ENCODE measurements at regions not wholly inside any gene's neighbourhood (a gene's known extent, or its start where the extent isn't known, plus 50 kb on each side); places are given as distances from the start of the nearest gene placed in this dataset.

- no peak for DNase-seq
Observed at GRCh38 chr1:79472067-79472656, 465.6 kb upstream of the ADGRL4 start.

GRCh38 chr1:79469139-79469538, 462.6 kb upstream of the ADGRL4 start:
- intact Hi-C loops (cut with micrococcal nuclease): no loop called here
- ATAC-seq (ENCODE audit: low read depth) (no peak), DNase-seq (no peak)
- TF ChIP-seq CTCF (IDR thresholded peaks at IDR 0.05): no peak
- no peaks in the 10 kb centered on the region for H3K36me3 Mint-ChIP-seq (ENCODE audit: low read depth)
- H3K27ac Mint-ChIP-seq: no peak overlapping the region
- no peak overlapping the region for H3K4me3 Mint-ChIP-seq
- H3K4me1 Mint-ChIP-seq: no peaks in the 10 kb centered on the region
- CTCF ChIA-PET: no interaction called here
- POLR2A ChIA-PET: no interaction called here
- peaks cover 5% of the 10 kb centered on the region for H3K9me3 Mint-ChIP-seq
- no peaks in the 10 kb centered on the region for H3K27me3 Mint-ChIP-seq

More at GRCh38 chr1:79472067-79472656, 465.6 kb upstream of the ADGRL4 start:
- Mint-ChIP-seq H3K4me3 (no peak overlapping the region), H3K9me3 (no peaks in the 10 kb centered on the region), H3K27me3 (no peaks in the 10 kb centered on the region), H3K27ac (no peak overlapping the region), H3K36me3 (ENCODE audit: low read depth) (no peaks in the 10 kb centered on the region), H3K4me1 (no peaks in the 10 kb centered on the region)
- intact Hi-C loops (cut with micrococcal nuclease): no loop called here
- ATAC-seq (ENCODE audit: low read depth): no peak
- ChIA-PET CTCF (no interaction called here), POLR2A (no interaction called here)
- TF ChIP-seq CTCF (IDR thresholded peaks at IDR 0.05): no peak

GRCh38 chr1:79460773-79461436, 454.4 kb upstream of the ADGRL4 start:
- H3K4me3 Mint-ChIP-seq: no peak overlapping the region
- POLR2A ChIA-PET: no interaction called here
- H3K9me3 Mint-ChIP-seq: peaks cover 5% of the 10 kb centered on the region
- H3K27ac Mint-ChIP-seq: no peak overlapping the region
- ATAC-seq (ENCODE audit: low read depth): no peak
- no peaks in the 10 kb centered on the region for H3K36me3 Mint-ChIP-seq (ENCODE audit: low read depth)
- CTCF ChIA-PET: no interaction called here
- no peak for DNase-seq
- TF ChIP-seq CTCF (IDR thresholded peaks at IDR 0.05): no peak
- no peaks in the 10 kb centered on the region for H3K4me1 Mint-ChIP-seq
- intact Hi-C loops (cut with micrococcal nuclease): no loop called here
- H3K27me3 Mint-ChIP-seq: no peaks in the 10 kb centered on the region

- no peak for DNase-seq
- intact Hi-C loops (cut with micrococcal nuclease): no loop called here
- Mint-ChIP-seq H3K9me3 (no peaks in the 10 kb centered on the region), H3K4me3 (no peak overlapping the region), H3K27me3 (no peaks in the 10 kb centered on the region), H3K4me1 (no peaks in the 10 kb centered on the region), H3K36me3 (ENCODE audit: low read depth) (no peaks in the 10 kb centered on the region), H3K27ac (no peak overlapping the region)
- POLR2A ChIA-PET: no interaction called here
- no peak for TF ChIP-seq CTCF (IDR thresholded peaks at IDR 0.05)
- ATAC-seq (ENCODE audit: low read depth): no peak
- CTCF ChIA-PET: no interaction called here
Observed at GRCh38 chr1:79457562-79458224, 451.2 kb upstream of the ADGRL4 start.

- Mint-ChIP-seq H3K36me3 (ENCODE audit: low read depth) (no peaks in the 10 kb centered on the region), H3K4me3 (no peak overlapping the region), H3K4me1 (no peaks in the 10 kb centered on the region), H3K9me3 (no peaks in the 10 kb centered on the region), H3K27ac (no peak overlapping the region), H3K27me3 (no peaks in the 10 kb centered on the region)
- DNase-seq (no peak), ATAC-seq (ENCODE audit: low read depth) (no peak)
- ChIA-PET POLR2A (no interaction called here), CTCF (no interaction called here)
- no peak for TF ChIP-seq CTCF (IDR thresholded peaks at IDR 0.05)
- intact Hi-C loops (cut with micrococcal nuclease): no loop called here
Observed at GRCh38 chr1:79448426-79448825, 441.9 kb upstream of the ADGRL4 start.
